Neural cell (in vitro differentiated cells): ENCODE measurements at regions not wholly inside any gene's neighbourhood (a gene's known extent, or its start where the extent isn't known, plus 50 kb on each side); places are given as distances from the start of the nearest gene placed in this dataset.

Experiments used
- EP300 ChIP-seq: fragments of 450-650 bp; conservative IDR thresholded peaks from 2 replicates; pipeline ENCODE4 v1.6.1; 2014; ENCODE audit warnings: antibody characterized with exemption, mild to moderate bottlenecking, moderate library complexity; ENCODE audit not compliant: poor library complexity, severe bottlenecking
- POLR2AphosphoS5 ChIP-seq: IDR thresholded peaks from 2 replicates; pipeline ENCODE4 v1.6.1; 2012
- SMC3 ChIP-seq: fragments of 450-650 bp; conservative IDR thresholded peaks from 2 replicates; pipeline ENCODE4 v1.6.1; 2014; ENCODE audit warnings: antibody characterized with exemption, mild to moderate bottlenecking, moderate library complexity; ENCODE audit not compliant: poor library complexity
- TF ChIP-seq, protein P1 (sequence below): IDR thresholded peaks from 2 replicates; pipeline ENCODE4 v1.6.1; 2012; ENCODE audit warnings: borderline replicate concordance
- TF ChIP-seq, protein P2 (sequence below): fragments of 450-650 bp; IDR thresholded peaks from 2 replicates; pipeline ENCODE4 v1.5.1; 2014; ENCODE audit warnings: antibody characterized with exemption, mild to moderate bottlenecking, moderate library complexity; ENCODE audit not compliant: poor library complexity, severe bottlenecking

DNA sequence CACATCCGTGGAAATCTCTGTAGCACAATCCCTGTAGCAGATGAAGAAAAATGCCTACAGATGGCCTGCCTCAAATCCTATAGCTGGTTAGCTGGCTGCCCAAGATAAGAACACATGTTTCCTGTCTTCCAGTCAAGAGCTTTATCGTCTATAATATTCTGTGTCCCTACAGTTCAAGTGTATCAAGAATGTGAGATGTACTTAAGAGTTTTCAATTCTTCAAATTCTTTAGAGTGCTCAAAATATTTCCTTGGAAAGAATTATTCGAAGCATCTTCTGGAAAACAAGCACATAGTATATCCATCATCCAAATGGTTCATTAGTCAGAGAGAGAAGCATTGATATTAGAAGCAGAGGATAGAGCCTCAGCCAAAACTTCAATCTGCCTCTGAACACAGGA is 239.8 kb downstream of the COG6 start:
- TF ChIP-seq, protein P1, sequence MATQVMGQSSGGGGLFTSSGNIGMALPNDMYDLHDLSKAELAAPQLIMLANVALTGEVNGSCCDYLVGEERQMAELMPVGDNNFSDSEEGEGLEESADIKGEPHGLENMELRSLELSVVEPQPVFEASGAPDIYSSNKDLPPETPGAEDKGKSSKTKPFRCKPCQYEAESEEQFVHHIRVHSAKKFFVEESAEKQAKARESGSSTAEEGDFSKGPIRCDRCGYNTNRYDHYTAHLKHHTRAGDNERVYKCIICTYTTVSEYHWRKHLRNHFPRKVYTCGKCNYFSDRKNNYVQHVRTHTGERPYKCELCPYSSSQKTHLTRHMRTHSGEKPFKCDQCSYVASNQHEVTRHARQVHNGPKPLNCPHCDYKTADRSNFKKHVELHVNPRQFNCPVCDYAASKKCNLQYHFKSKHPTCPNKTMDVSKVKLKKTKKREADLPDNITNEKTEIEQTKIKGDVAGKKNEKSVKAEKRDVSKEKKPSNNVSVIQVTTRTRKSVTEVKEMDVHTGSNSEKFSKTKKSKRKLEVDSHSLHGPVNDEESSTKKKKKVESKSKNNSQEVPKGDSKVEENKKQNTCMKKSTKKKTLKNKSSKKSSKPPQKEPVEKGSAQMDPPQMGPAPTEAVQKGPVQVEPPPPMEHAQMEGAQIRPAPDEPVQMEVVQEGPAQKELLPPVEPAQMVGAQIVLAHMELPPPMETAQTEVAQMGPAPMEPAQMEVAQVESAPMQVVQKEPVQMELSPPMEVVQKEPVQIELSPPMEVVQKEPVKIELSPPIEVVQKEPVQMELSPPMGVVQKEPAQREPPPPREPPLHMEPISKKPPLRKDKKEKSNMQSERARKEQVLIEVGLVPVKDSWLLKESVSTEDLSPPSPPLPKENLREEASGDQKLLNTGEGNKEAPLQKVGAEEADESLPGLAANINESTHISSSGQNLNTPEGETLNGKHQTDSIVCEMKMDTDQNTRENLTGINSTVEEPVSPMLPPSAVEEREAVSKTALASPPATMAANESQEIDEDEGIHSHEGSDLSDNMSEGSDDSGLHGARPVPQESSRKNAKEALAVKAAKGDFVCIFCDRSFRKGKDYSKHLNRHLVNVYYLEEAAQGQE: no peak
- TF ChIP-seq, protein P2, sequence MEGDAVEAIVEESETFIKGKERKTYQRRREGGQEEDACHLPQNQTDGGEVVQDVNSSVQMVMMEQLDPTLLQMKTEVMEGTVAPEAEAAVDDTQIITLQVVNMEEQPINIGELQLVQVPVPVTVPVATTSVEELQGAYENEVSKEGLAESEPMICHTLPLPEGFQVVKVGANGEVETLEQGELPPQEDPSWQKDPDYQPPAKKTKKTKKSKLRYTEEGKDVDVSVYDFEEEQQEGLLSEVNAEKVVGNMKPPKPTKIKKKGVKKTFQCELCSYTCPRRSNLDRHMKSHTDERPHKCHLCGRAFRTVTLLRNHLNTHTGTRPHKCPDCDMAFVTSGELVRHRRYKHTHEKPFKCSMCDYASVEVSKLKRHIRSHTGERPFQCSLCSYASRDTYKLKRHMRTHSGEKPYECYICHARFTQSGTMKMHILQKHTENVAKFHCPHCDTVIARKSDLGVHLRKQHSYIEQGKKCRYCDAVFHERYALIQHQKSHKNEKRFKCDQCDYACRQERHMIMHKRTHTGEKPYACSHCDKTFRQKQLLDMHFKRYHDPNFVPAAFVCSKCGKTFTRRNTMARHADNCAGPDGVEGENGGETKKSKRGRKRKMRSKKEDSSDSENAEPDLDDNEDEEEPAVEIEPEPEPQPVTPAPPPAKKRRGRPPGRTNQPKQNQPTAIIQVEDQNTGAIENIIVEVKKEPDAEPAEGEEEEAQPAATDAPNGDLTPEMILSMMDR: no peak
- TF ChIP-seq EP300 (no peak), POLR2AphosphoS5 (no peak), SMC3 (no peak)
